GM12891 (cell line): ENCODE measurements at regions not wholly inside any gene's neighbourhood (a gene's known extent, or its start where the extent isn't known, plus 50 kb on each side); places are given as distances from the start of the nearest gene placed in this dataset.

Source experiments
- DNase-seq: peaks from one replicate; pipeline ENCODE4 v3.0.0; 2011; ENCODE audit warnings: low spot score; ENCODE audit not compliant: insufficient read length
- FAIRE-seq: peaks from 2 replicates; lab custom pipeline; 2011; peaks lifted over from hg19 to GRCh38; lab: Jason Lieb, UNC
- PAX5 ChIP-seq: IDR thresholded peaks from 2 replicates; pipeline ENCODE4 v1.6.1; 2011; ENCODE audit warnings: low read length, moderate library complexity, mild to moderate bottlenecking; ENCODE audit not compliant: insufficient read depth, severe bottlenecking
- POLR2A ChIP-seq: IDR thresholded peaks from 2 replicates; pipeline ENCODE4 v1.6.1; 2011; ENCODE audit warnings: low read depth, low read length, control low read depth
- POLR2AphosphoS5 ChIP-seq: IDR thresholded peaks from 2 replicates; pipeline ENCODE4 v1.6.1; 2011; ENCODE audit warnings: low read depth, low read length, control low read depth
- POU2F2 ChIP-seq: IDR thresholded peaks from 2 replicates; pipeline ENCODE4 v1.6.1; 2011; ENCODE audit warnings: low read depth, mild to moderate bottlenecking, control low read depth, low read length, moderate library complexity
- SPI1 ChIP-seq: IDR thresholded peaks from 2 replicates; pipeline ENCODE4 v1.6.1; 2011; ENCODE audit warnings: low read depth, low read length, control low read depth
- TAF1 ChIP-seq: IDR thresholded peaks from 2 replicates; pipeline ENCODE4 v1.6.1; 2011; ENCODE audit warnings: low read depth, low read length, control low read depth

DNA sequence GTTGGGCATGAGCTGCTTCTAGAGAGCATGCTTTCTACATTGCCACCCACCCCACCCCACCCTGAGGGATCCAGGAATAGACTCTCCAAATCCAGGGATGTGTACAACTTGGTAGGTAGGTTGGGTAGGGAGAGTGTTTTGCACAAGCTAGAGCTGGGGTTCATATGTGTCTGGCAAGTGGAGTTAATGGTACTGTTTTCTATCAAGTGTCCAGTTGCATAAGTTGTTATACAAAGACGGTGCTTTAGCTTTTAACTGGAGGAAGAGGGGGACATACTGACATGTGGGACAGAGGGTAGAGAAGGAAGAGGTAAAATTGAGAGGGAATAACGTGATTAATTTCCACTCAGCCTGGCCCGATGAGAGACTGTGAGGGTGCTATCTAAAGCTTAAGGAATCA is 51.0 kb upstream of the TNC start:
- DNase-seq: no peak
- TF ChIP-seq TAF1 (no peak), POLR2A (no peak), POU2F2 (no peak), SPI1 (no peak)
- no peak for FAIRE-seq

DNA sequence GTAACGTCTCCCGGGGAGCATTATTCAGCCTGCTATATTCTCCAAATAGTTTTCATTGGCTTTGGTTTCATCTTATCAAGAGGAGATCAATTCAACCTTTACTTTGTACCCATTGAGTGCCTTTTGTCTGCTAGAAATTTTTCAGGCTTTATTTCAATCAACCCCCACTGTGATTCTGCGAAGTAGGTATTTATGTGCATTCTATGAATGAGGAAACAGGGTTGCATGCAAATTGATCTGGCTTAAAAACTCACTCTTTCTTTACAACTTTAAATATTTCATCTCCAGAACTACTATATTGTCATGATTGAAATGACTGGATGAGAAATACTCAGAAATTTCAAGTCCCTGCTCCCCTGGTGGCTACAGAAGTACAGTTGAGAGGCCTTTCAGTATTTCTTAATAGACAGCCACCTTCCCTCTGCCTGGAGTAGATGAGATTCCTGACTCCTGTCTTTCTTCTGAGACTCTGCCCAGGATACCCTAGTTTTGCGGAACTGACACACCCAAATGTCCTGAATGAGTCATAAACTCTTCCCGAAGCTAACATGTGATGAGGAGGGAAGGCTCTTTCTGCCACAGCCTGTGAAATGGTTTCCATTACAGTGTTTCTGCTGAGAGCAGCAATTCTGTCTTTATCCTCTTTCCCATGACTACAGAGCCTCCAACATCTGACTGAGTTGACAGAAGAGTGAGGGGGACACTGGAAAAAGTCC is 52.6 kb upstream of the TNC start:
- TF ChIP-seq TAF1: no peak
- TF ChIP-seq POLR2A: no peak
- no peak for TF ChIP-seq SPI1
- no peak for TF ChIP-seq POLR2AphosphoS5
- TF ChIP-seq PAX5: no peak
- no peak for TF ChIP-seq POU2F2
- FAIRE-seq (no peak), DNase-seq (no peak)

DNA sequence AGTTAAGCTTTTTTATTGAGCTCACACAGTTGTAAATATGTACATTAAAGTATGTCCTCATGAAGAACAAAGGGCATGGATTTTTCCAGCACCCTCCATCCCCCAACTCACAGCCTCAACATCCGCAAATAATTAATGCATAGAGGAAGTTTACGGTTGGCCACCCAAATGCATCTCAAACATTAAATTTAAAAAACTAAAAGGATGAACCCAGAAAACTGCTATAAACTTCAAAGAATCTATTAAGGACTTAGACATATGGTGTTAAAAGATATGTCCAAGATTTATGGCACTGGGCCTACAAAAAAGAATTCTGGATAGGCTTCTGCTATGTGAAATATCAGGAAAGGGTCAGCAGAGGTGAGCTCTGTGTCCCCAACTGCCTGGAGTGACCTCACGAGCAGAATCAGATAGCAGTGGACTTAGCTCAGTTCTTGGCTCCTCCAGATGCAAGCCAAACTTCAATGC is 54.0 kb upstream of the TNC start:
- TF ChIP-seq TAF1: no peak
- TF ChIP-seq PAX5: no peak
- TF ChIP-seq SPI1: no peak
- no peak for TF ChIP-seq POU2F2
- no peak for TF ChIP-seq POLR2AphosphoS5
- TF ChIP-seq POLR2A: no peak
- FAIRE-seq: no peak
- DNase-seq: no peak

DNA sequence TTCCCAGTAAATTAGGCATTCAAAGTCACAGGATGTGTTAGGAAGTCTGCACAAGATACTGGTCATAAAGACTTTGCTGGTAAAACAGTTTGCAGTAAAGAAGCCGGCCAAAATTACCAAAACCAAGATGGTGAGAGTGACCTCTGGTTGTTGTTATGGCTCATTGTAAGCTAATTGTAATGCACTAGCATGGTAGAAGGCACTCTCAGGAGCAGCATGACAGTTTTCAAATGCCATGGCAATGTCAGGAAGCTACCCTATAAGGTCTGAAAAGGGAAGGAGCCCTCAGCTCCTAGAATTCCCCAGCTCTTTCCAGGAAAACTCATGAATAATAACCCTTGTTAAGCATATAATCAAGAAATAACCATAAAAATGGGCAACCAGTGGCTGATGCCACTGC is 64.3 kb upstream of the TNC start:
- FAIRE-seq: no peak
- TF ChIP-seq POU2F2 (no peak), POLR2A (no peak), POLR2AphosphoS5 (no peak), TAF1 (no peak), SPI1 (no peak), PAX5 (no peak)

DNA sequence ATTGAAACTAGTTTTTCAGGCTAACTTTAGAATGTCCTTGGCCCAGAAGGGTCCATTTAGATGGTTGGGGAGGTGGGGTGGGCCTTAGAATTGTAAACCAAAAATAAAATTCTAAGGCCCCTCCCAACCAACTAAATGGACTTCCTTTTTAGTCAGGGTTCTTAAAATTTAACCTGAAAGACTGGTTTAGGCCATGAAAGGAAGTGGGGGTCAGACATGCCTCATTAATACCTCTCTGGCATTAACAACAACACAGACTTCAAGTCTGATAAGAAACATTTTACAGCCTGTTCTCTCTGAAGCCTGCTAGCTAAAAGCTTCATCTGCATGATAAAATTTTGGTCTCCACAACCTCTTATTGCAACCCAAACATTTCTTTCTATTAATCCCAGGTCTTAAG is 65.5 kb upstream of the TNC start:
- DNase-seq (no peak), FAIRE-seq (peak; percentile 50)
- TF ChIP-seq PAX5: no peak
- no peak for TF ChIP-seq SPI1
- TF ChIP-seq POLR2AphosphoS5: no peak
- TF ChIP-seq TAF1: no peak

More for the DNA sequence above, 64.3 kb upstream of the TNC start:
- no peak for DNase-seq

DNA sequence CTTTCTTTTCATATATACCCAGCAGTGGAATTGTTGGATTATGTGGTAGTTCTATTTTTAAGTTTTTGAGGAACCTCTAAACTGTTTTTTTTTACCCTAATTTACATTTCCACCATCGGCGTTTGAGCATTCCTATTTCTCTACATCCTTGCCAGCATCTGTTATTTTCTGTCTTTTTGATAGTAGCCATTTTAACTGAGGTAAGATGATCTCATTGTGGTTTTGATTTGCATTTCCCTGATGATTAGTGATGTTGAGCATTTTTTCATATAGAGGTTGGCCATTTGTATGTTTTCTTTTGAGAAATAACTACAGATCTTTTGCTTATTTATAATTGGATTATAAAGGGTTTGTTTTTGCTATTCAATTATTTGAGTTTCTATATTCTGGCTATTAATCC is 71.7 kb upstream of the TNC start:
- no peak for FAIRE-seq
- DNase-seq: no peak
- TF ChIP-seq SPI1 (no peak), PAX5 (no peak)

DNA sequence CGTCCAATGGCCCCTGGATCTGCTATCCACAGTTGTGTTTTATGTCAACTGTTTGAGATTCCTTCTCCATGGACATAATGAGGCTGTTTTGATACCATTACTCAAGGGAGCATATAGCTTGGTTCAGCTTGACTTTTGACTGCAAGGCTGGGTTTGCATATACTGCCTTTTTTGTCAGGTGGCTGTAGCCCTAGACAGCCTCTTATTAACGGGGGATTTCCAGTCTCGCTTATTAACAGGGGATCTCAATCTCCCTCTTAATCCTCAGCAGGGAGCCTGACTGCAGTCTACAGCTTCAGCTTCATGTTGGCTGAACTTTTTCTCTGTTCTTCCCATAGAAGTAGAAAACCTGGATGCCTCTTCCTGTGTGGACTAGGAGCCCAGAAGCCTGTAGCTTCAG is 73.7 kb upstream of the TNC start:
- FAIRE-seq: peak; percentile 84
- no peak for DNase-seq

DNA sequence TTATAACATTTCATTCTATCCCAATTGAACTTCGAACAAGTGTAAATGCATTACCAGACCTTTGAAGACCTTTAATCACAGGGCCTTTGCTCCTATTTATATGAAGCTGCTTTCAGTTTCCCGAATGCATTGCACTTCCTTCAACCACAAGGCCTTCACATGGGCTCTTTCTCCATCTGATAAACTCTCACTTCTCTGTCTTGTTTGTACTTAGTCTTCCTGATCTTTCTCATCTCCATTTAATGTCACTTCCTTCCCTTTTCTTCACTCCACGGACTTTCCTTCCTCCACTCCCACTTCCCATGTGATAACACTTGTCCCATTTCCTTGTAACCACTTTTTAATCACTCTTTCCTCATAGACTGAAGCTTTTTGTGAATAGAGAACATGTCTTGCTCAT is 74.3 kb upstream of the TNC start:
- no peak for DNase-seq
- TF ChIP-seq POLR2A (no peak), SPI1 (peak; percentile 78)
- FAIRE-seq: peak; percentile 73

More for the DNA sequence above, 73.7 kb upstream of the TNC start:
- TF ChIP-seq POLR2A (no peak), TAF1 (no peak), POU2F2 (no peak), PAX5 (no peak), POLR2AphosphoS5 (no peak), SPI1 (no peak)

DNA sequence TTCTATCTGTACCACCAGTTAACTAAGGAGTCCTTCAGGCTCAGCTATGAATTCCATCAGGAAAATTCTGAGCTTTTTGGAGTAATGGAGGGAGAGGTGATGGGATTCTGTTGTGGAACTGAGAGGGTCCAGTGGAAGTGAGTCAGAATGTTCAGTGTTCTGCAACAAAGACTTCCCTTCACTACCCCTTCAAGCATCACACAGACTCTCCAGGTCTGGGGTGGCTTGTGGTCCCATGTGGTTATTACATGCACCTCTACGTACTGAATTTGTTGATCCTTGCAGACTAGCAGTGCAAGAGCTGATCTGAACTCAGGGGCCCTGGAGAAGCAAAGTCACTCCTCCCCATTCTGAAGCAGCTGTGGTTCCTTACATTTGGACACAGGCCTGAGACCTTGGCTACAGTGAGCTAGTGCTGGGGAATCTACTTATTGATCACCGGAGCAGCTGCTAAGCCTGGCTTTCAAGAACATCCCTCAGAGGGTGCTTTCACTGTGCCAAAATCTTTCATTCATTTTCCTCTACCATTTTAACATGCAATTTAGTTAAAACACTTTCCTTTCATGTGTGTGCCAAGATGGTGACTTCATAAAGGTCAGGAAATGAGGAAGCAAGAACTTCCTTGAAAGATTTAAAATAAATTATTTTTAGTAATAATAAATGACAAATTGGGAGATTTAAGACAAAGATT is 75.0 kb upstream of the TNC start:
- no peak for TF ChIP-seq TAF1
- TF ChIP-seq POLR2A: no peak
- peak; percentile 76 for TF ChIP-seq SPI1
- TF ChIP-seq POU2F2: no peak
- TF ChIP-seq POLR2AphosphoS5: no peak
- no peak for TF ChIP-seq PAX5
- FAIRE-seq (peak; percentile 78), DNase-seq (no peak)

DNA sequence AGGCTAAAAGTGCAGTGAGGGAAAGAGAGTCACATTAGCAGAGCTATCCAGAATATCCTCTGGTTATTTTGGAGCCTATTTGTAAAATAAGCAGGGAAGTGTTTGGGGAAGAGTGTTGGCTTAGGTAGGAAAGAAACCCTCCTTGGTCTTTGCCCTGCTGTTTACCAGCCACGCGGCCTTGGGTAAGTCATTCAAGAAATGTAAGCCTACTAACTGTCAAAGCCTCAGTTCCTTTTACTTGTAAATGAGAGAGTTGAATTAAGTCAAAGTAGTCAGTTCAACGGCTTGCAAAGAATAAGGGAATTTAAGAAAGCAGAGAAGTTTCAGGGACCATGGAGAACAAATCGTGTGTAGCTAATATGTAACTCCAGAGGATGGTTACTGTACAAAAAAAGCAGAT is 75.8 kb upstream of the TNC start:
- TF ChIP-seq SPI1 (no peak), POU2F2 (no peak), PAX5 (no peak), TAF1 (no peak), POLR2AphosphoS5 (no peak), POLR2A (no peak)
- DNase-seq (no peak), FAIRE-seq (no peak)

DNA sequence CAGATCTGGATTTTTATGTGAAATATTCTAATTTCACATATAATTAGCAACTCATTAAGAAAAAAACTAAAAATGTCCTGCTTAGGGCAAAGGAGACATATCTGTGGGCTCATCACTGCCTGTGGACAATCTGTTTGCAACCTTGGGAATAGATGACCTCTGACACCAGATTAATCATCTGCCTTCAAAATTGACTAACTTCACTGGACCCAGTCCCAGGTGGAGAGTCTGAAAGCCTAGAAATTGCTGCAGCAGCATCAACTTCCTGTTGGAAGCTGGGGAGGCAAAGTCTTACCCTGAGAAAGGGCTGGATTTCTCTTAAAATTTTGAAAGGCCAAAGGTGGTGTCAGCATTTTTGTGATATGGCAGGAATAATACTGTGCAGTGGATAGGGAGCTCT is 76.3 kb upstream of the TNC start:
- FAIRE-seq (no peak), DNase-seq (no peak)
- TF ChIP-seq PAX5: no peak
- TF ChIP-seq POLR2AphosphoS5: no peak
- TF ChIP-seq SPI1: no peak
- TF ChIP-seq POLR2A: no peak
- no peak for TF ChIP-seq TAF1
- TF ChIP-seq POU2F2: no peak

DNA sequence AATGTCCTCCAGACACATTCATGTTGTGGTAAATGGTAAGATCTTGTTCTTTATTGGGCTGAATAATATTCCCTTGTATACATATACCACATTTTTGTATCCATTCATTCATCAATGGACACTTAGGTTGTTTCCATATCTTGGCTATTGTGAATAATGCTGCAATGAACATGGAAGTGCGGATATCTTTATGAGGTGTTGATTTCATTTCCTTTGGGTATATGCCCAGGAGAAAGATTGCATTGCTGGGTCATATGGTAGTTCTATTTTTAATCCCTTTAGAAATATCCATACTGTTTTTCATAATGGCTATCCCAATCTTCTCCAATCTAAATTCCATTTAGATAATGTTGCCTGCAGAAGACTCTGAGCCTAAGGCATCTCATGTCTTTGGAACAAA is 78.0 kb upstream of the TNC start:
- TF ChIP-seq POLR2A (no peak), SPI1 (no peak), POU2F2 (no peak), POLR2AphosphoS5 (no peak), TAF1 (no peak), PAX5 (no peak)
- DNase-seq (no peak), FAIRE-seq (no peak)
